Lower leg skin (tissue), 3 donors: ENCODE measurements at regions not wholly inside any gene's neighbourhood (a gene's known extent, or its start where the extent isn't known, plus 50 kb on each side); places are given as distances from the start of the nearest gene placed in this dataset.
"Not testable (repeated sequence)": the region's sequence is repeated elsewhere in the genome, so short reads cannot be mapped to it uniquely, and the experiment has no call there.

Experiments used
- POLR2A ChIP-seq, 2 donors: fragments of 450-650 bp; IDR thresholded peaks; one replicate each; pipeline ENCODE4 v1.6.1; 2016 to 2017; ENCODE audit warnings: antibody characterized with exemption in 2 of 2, mild to moderate bottlenecking in 1 of 2, moderate library complexity in 1 of 2
- TF ChIP-seq, protein P1 (sequence below), 3 donors: fragments of 450-650 bp; IDR thresholded peaks; one replicate each; pipeline ENCODE4 v1.5.1; 2016; ENCODE audit warnings: antibody characterized with exemption in 3 of 3, mild to moderate bottlenecking in 3 of 3, moderate library complexity in 2 of 3

DNA sequence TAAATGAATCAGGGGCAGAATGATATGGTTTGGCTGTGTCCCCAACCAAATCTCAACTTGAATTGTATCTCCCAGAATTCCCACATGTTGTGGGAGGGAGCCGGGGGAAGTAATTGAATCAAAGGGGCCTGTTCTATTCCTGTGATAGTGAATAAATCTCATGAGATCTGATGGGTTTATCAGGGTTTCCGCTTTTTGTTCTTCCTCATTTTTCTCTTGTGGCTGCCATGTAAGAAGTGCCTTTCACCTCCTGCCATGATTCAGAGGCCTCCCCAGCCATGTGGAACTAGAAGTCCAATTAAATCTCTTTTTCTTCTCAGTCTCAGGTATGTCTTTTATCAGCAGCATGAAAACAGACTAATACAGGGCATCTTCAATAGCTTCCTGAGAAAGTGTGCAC, 107.0 kb downstream of the OTUD1 start:
- TF ChIP-seq, protein P1, sequence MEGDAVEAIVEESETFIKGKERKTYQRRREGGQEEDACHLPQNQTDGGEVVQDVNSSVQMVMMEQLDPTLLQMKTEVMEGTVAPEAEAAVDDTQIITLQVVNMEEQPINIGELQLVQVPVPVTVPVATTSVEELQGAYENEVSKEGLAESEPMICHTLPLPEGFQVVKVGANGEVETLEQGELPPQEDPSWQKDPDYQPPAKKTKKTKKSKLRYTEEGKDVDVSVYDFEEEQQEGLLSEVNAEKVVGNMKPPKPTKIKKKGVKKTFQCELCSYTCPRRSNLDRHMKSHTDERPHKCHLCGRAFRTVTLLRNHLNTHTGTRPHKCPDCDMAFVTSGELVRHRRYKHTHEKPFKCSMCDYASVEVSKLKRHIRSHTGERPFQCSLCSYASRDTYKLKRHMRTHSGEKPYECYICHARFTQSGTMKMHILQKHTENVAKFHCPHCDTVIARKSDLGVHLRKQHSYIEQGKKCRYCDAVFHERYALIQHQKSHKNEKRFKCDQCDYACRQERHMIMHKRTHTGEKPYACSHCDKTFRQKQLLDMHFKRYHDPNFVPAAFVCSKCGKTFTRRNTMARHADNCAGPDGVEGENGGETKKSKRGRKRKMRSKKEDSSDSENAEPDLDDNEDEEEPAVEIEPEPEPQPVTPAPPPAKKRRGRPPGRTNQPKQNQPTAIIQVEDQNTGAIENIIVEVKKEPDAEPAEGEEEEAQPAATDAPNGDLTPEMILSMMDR (IDR thresholded peaks at IDR 0.05): not testable (repeated sequence)
- not testable (repeated sequence) for TF ChIP-seq POLR2A (IDR thresholded peaks at IDR 0.05)
